HS-5 (cell line): ENCODE measurements at regions not wholly inside any gene's neighbourhood (a gene's known extent, or its start where the extent isn't known, plus 50 kb on each side); places are given as distances from the start of the nearest gene placed in this dataset.
"Not testable (repeated sequence)": the region's sequence is repeated elsewhere in the genome, so short reads cannot be mapped to it uniquely, and the experiment has no call there.

ENCODE experiments used
- DNase-seq: peaks from one replicate; pipeline ENCODE4 v3.0.0-alpha.2; 2012; ENCODE audit warnings: low read depth

DNA sequence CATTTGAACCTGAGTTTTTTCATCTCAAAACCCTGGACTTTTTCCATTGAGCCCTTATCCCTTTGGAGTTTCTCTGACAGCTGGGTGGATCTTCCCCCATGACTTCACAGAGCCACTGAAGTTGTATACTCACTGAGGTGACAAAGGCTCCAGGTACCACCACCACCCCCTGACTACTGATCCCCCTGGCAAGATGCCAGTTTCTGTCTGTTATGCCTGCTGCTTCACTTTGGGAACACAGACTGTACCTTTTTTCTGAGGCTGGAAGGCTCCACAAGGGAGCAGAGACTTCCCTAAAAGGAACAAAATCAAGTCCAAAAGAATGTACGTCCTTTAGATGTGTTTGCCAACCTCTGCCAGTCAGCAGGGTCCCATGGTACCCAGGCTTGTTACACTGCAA, 160.3 kb upstream of the JADE1 start:
- DNase-seq = no peak

DNA sequence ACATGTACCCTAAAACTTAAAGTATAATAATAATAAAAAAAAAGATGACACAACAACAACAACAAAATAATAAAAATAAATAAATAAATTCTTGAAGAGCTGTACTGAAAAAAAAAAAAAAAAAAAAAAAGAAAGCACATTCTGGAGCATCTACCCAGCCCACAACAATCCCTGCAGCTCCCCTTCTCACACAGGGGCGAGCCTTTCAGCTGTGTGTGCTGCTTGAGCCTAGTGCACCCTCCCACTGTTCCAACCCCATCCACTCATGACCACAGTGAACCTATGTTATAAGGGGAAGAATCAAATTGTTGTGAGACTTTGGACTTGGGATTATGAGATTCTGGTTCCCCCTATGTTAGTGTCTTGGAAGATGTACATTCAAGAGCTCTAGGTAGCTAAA, 161.5 kb upstream of the JADE1 start:
- DNase-seq = no peak

DNA sequence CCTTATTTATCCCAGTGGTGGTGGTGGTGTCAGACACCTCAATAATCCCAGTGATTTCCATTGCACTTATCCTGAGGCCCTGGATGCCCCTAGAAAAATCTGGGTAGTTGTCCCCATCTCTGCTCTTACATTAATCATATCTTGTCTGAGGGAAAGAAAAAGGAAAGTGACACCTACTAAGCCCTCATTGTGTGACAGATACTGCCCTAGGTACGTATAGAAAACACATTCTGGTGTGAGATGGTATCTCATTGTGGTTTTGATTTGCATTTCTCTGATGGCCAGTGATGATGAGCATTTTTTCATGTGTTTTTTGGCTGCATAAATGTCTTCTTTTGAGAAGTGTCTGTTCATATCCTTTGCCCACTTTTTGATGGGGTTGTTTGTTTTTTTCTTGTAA, 162.6 kb upstream of the JADE1 start:
- DNase-seq = not testable (repeated sequence)

DNA sequence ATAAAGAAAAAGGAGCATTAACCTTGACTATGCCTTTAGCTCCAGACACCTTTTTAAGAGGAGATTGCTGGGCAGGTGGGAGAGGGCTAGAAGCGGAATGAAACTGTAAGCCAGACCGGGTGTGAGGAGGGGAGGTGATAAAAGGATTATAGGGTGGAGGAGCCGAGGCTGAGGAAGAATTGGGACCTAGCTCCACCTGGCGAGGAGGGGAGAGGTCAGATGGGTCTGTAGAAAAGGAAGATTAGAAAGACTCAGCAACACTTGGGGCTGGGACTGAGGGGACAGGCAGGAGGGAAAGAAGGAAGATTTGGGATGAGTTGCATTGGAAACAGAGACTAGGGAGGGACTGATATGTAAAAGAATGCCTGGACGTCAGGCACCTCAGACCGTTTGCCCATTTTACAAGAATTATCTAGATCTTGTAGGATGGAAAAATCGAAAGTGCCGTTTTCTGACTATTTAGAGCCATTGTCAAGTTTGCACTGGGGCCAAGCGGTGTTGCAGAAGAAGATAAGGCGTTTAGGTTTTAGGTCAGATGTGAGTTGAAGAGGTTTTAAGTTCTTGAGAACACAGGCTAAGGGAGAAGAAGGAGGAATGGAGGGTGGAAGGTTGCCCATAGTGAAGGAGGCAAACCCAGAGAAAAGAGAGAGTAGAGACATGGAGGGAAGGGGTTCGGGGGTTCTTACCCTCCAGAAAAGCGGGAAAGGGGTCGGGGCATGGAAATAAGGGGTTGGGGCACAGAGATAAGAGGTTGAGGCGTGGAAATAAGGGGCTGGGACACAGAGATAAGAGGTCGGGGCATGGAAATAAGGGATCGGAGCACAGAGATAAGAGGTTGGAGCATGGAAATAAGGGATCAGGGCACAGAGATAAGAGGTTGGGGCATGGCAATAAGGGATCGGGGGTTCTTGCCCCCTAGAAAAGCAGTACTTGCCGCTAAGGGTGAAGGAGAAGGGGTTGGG, 164.5 kb upstream of the JADE1 start:
- DNase-seq = not testable (repeated sequence)

DNA sequence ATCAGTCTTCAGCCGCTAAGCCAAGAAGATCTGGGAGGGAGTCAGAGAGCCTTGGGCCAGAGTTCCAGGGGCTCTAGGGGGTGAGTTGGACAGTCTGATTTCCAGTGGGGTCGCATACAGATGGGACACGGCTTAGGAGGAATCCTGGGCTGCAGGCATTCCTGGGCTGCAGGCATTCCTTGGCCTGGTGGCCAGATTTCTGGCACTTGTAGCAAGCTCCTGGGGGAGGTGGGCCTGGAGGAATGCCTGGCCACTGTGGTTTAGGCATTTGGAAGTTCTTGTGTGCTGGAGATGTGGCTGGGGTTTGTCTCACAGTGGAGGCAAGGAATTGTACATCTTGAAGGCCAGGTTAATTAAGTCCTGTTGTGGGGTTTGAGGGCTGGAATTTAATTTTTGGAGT, 165.4 kb upstream of the JADE1 start:
- DNase-seq = not testable (repeated sequence)

DNA sequence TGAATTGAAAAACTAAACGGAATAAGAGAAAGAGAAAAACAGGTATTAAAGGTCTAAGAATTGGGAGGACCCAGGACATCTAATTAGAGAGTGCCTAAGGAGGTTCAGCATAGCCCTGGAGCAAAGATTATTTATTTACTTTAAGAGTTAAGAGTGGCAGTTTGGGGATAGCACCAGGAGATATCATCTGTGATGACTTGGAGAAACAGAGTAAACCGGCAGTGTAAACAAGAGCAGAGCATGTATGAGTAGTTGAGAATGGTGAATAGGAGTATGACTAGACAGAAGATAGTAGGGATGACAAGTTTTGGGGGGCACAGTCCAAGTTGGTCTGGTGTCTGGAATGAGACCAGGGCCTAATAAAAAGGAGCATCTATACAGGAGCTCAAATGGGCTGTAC, 167.9 kb upstream of the JADE1 start:
- not testable (repeated sequence) for DNase-seq

DNA sequence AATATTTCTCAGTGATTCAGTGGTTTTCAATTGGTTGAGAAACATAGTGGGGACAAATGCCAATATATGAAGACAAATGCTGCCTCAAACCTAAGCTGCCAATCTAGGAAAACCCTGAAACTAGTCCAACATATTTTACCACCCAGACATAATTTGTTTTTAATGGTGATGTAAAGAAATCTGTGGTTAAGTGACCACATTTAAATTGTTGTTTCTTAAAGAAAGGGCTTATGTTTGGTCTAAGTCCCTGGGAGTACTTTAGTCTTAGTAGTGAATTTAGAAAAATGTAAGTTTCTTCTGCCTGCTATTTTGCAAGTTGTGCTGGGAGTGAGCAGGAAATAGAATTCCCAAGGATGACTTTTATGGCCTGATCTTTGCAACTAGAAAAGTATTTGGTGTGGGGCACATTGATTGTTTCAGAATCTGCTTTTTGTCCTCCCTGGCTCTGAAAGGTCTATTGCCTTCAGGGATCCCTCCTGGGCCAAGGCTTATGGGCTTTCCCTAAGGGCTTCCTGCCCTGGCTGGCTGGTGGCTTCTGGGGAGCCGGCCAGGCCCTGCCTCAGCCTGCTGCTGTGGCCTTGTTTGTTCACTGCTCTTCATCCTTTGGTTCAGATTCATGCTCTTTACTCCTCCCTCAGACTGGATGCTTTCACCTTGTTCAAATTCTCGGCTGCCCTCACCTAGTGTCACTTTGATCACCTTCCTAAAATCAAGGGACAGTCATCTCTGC, 169.8 kb upstream of the JADE1 start:
- no peak for DNase-seq

DNA sequence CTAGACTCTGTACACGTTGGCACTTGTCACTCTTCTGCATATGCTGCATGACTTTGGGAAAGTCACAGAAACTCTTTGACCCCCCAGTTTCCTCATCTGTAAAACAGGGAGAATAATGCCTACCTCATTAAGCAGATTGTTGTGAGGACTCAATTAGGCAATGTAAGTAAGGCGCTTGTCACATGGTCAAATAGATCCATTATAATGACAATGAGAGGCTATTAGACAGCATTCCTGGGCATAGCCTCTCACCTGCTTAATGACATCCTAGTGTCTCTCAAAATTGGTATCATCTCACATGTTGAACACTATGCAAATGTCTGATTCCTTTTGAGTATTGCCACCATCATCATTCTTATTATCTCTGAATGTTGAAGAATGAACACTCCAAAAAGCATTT, 172.6 kb upstream of the JADE1 start:
- no peak for DNase-seq

DNA sequence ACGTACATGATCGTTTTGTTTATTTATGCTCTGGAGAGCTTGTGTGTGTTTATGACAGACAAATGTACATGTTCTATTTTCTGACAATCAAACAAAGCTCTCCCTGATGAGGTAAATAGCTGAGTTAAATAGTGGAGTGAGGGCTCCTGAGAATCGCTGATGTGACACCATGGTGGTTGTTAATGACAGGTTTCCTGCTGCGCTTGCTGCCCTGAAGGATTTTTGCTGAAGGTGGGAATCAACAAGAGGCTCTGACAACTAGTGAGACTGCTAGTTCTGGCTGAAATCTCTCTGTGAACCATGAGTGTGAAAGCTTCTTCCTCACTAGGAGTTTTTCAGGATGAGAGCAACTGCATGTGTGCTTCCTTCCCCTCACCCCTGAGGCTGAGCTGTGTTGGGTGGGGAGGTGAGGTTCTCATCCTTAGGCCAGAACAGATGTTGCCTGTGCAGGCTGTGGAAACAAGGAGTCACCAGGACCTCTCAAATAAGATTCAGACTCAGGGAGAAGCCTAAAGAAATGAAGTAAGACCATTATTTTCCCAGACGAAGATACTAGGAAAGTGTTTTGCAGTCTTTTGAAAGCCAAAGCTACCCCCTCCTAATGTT, 173.4 kb upstream of the JADE1 start:
- no peak for DNase-seq

DNA sequence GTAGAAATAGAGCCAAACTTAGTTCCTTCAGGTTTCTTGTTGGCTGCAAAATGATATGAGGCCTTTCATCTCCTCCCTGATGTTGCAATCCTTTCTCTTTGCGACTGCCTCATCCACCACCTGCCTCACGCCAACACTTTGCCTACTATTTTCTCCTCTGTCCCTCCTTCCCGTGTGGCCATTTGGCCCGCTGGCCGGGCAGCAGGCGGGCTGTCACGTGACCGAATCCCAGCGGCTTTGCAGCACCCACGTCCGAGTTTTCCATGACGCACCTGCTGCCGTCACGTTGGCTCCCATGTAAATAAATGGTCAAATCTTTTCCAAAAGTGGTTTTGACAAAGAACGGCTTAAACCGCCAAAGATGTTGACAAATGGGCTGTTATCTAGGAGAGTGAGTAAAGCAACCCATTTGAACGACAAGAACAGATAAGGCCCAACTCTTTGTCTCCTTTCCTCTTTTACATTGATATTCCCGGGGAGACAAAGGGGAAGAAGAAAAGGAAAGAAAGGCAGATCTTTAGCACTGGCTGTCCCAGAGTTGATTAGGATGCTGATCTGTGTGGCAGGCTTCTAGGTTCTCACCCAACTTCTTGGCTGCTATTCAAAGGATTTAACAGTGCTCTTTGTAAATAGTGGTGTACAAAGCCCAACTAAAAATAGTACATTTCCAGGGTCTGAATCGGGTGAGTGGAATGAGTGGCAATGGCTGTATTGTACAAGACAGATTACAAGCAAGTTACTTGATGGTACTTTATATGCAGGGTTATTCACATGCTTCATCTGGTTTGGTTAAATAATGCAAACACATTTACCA, 174.2 kb upstream of the JADE1 start:
- DNase-seq = no peak

DNA sequence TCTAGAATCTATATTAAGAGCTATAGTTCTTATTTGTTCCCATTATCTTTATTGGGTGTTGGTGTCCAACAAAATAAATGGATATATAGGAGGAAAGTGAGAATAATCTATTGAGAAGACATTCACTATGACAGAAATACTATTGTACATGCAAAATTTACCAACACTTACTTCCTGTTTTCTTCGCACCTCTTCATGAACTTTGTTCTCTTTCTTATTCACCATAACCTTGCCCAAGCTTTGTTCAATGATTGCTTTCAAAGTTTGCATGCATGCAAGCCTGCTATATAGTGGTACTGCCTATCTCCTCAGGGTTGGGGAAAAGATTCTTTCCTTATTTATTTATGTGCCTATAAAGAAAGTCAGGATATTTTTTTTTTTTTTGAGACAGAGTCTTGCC, 176.4 kb upstream of the JADE1 start:
- DNase-seq = no peak

DNA sequence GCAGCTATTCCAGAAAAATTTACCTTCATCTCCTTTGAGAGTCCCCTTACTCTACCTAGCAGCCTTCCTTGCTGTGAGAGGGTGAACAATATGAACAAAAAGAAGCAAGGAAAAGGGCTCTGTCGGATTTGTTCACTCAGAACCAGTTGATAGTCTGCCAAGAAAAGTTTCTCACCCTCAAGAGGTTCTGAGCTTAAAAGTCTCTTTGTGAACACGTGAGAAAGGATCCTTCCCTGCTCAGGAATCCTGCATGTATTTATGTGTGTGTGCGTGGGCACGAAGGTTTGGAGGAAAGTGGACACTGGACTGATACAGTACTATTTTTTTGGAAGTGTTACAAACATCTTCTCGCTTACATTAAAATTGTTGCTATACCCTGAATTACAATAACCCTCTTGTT, 178.6 kb upstream of the JADE1 start:
- no peak for DNase-seq

DNA sequence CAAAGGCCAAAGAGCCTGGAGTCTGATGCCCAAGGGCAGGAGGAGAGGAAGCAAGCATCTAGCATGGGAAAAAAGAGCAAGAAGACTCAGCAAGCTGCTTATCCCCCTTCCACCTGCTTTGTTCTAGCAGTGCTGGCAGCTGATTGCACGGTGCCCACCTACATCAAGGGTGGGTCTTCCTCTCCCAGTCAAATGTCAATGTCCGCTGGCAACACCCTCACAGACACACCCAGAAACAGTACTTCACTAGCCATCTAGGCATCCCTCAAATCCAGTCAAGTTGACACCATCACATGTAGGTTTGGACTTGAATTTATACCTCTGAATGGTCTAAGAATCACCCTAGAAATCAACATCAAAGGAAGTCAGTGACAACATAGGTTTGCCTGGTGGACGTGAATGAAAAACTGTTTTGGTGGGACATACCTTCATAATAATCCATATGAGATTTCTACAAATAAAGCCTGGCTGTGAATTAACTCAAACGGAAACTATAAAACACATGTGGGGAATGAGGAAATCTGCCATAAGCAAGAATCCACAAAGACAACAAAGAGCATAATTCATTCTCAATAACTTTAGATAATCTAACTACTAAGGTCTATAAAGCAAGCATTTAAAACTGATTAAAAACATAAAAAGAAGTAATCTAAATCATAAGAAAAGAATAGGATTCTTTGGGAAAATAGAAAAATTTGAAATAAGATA, 185.8 kb upstream of the JADE1 start:
- no peak for DNase-seq

DNA sequence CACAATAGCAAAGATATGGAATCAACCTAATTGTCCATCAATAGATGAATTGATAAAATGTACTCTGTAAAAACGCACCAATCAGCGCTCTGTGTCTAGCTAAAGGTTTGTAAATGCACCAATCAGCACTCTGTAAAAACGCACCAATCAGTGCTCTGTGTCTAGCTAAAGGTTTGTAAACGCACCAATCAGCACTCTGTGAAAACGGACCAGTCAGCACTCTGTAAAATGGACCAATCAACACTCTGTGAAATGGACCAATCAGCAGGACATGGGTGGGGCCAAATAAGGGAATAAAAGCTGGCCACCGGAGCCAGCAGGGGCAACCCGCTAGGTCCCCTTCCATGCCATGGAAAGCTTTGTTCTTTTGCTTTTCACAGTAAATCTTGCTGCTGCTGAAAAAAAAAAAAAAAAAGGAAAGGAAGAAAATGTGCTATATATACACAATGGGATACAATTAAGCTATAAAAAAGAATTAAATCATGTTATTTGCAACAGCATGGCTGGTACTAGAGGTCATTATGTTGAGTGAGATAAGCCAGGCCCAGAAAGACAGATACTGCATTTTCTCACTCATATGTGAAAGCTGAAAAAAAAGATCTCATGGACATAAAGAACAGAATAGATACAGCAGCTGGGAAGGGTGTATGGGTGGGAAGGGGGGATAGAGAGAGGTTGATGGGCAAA, 189.1 kb upstream of the JADE1 start:
- not testable (repeated sequence) for DNase-seq

DNA sequence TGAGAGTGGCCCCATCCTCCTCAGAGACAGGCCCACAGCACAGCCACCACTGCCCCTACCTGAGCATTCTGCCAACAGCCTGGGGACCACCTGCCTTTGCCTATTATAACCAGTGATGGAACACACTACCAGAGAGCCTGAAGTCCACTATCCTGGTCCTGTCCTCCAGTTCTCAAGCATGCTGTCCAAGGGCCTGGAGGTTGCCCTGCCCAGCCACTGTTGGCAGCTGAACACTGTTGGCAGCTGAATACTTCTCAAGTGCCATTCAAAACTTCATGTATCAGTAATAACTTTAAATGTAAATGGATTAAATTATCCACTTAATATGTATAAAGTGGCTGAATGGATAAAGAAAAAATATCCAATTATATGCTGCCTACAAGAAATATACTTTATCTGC, 194.3 kb upstream of the JADE1 start:
- no peak for DNase-seq

DNA sequence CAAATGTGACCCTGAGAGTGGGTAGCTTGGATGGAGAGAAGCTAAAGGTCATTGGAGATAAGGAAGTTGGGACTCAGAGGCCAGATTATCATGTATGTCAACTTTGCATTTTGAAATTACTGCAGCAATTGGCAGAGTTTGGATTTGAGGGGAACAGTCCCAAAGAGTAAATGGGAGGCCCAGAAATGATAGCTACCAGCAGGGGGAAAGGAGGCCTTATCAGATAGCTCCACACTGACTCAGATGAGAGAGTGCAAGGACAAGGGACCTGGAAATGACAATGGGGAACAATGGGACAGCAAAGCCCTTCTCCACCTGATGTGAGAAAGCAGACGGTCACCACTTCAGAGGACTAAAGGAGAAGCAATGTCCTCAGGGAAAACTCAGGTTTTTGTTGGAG, 201.5 kb upstream of the JADE1 start:
- DNase-seq = no peak

DNA sequence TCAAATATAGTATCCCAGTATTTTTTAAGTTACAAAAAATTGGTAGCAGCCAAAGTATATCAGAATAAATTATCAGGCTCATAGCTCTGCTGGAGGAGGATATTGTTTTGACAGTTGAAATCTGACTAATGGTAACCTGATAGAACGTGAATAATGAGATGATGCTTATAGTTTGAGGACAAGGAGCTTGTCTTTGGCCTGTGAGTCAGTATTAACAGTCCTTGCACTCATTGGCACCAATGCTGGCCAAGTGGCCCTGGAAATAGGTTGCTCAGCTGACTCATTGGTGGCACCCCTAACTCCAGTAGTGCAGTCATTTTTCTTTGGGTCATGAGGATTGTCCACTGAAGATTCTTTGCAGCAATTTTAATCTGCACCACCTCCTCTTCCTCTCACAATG, 203.3 kb upstream of the JADE1 start:
- peak; percentile 53 for DNase-seq

DNA sequence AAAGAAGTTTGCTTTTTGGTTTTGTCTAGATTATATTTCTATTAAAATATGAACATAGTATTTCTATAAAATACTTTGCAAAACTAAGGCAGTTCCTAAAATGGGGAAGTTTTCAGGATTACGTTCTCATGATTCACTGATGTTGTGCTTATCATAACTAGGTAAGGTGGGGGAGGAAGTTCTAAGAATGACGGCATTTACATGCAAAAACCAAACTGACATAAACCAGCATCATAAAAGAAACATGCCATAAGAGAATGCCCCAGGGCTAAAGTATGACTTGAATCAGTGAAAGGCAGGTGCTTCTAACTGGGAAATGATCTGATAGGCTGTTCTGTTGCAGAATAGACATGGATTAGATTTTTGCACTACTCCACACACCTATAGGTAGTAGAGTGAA, 204.7 kb upstream of the JADE1 start:
- DNase-seq = no peak

DNA sequence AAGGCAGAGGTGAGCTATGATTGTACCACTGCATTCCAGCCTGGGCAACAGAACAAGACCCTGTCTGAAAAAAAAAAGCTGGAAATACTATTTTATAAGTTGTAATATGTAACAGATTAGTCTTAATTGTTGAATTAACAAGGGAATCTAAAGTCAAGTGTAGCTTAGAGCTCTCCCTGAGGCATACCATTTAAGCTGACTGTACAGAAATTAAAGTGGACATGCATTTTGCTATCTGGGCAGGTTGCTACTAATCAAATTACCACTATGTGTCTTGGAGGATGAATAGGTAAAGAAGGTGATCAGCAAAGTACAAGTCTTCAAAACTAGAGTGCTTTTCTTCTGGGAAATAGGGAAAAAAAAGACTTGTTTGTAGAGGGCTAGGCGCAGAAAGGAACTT, 205.3 kb upstream of the JADE1 start:
- no peak for DNase-seq

DNA sequence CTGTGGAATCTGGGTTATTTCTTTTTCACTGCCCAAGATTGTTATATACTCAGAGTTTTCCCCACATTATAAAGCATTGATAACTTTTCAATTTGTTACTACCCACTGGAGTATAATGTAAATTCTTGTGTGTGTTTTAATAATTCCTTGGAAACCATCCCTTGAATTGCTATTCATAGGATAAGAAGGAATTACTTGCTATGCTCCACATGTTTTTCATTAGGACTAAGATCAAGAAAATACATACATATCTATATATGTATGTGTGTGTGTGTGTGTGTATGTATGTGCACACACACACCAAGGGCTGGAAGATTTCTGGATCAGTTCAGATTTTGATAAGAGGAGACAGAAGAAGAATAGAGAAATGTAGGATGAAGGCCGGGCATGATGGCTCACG, 206.4 kb upstream of the JADE1 start:
- DNase-seq = no peak
